ENCODE measurements at regions not wholly inside any gene's neighbourhood (a gene's known extent, or its start where the extent isn't known, plus 50 kb on each side); places are given as distances from the start of the nearest gene placed in this dataset.

DNA sequence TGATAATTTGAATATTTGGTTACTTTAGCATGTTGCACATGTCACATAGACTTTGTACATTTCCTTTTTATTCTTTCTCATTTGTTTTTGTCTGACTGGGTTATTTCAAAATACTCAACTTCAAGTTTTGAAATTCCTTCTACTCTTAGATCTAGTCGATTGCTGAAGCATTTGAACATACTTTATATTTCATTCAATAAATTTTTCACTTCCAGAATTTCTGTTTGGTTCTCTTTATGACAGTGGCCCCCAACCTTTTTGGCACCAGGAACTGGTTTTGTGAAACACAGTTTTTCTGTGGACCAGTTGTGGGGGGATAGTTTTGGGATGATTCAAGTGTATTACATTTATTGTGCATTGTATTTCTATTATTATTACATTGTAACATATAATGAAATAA is 119.8 kb downstream of the COX7C start (continued):
- TF ChIP-seq, protein P1, sequence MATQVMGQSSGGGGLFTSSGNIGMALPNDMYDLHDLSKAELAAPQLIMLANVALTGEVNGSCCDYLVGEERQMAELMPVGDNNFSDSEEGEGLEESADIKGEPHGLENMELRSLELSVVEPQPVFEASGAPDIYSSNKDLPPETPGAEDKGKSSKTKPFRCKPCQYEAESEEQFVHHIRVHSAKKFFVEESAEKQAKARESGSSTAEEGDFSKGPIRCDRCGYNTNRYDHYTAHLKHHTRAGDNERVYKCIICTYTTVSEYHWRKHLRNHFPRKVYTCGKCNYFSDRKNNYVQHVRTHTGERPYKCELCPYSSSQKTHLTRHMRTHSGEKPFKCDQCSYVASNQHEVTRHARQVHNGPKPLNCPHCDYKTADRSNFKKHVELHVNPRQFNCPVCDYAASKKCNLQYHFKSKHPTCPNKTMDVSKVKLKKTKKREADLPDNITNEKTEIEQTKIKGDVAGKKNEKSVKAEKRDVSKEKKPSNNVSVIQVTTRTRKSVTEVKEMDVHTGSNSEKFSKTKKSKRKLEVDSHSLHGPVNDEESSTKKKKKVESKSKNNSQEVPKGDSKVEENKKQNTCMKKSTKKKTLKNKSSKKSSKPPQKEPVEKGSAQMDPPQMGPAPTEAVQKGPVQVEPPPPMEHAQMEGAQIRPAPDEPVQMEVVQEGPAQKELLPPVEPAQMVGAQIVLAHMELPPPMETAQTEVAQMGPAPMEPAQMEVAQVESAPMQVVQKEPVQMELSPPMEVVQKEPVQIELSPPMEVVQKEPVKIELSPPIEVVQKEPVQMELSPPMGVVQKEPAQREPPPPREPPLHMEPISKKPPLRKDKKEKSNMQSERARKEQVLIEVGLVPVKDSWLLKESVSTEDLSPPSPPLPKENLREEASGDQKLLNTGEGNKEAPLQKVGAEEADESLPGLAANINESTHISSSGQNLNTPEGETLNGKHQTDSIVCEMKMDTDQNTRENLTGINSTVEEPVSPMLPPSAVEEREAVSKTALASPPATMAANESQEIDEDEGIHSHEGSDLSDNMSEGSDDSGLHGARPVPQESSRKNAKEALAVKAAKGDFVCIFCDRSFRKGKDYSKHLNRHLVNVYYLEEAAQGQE (IDR thresholded peaks at IDR 0.05; ENCODE audit: unreplicated experiment): no peak
- TF ChIP-seq, protein P2, sequence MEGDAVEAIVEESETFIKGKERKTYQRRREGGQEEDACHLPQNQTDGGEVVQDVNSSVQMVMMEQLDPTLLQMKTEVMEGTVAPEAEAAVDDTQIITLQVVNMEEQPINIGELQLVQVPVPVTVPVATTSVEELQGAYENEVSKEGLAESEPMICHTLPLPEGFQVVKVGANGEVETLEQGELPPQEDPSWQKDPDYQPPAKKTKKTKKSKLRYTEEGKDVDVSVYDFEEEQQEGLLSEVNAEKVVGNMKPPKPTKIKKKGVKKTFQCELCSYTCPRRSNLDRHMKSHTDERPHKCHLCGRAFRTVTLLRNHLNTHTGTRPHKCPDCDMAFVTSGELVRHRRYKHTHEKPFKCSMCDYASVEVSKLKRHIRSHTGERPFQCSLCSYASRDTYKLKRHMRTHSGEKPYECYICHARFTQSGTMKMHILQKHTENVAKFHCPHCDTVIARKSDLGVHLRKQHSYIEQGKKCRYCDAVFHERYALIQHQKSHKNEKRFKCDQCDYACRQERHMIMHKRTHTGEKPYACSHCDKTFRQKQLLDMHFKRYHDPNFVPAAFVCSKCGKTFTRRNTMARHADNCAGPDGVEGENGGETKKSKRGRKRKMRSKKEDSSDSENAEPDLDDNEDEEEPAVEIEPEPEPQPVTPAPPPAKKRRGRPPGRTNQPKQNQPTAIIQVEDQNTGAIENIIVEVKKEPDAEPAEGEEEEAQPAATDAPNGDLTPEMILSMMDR (conservative IDR thresholded peaks at IDR 0.05; ENCODE audit: low read depth in 2 of 2): no peak
- TF ChIP-seq JUNB (IDR thresholded peaks at IDR 0.05; ENCODE audit: unreplicated experiment) (no peak), NANOG (IDR thresholded peaks at IDR 0.05; ENCODE audit: borderline replicate concordance) (no peak), POLR2AphosphoS5 (IDR thresholded peaks at IDR 0.05; ENCODE audit: low read depth) (no peak), STAT1 (IDR thresholded peaks at IDR 0.05; ENCODE audit: unreplicated experiment) (no peak)

- Histone ChIP-seq H3K36me3 (ENCODE audit: insufficient read depth) (no peaks in the 10 kb centered on the region), H3K27ac (ENCODE audit: low read depth) (no peak overlapping the region), H3K27me3 (ENCODE audit: insufficient read depth) (no peaks in the 10 kb centered on the region), H3K9me2 (ENCODE audit: insufficient read depth) (no peaks in the 10 kb centered on the region), H4K20me1 (replicated peaks; ENCODE audit: insufficient read depth) (no peaks in the 10 kb centered on the region), H2AFZ (no peak overlapping the region), H3K79me2 (replicated peaks; ENCODE audit: insufficient read depth) (no peaks in the 10 kb centered on the region), H3K4me1 (ENCODE audit: insufficient read depth) (no peaks in the 10 kb centered on the region), H3F3A (replicated peaks; ENCODE audit: low read depth) (no peaks in the 10 kb centered on the region), H3K4me2 (no peak overlapping the region), H3K4me3 (no peak overlapping the region)
- no peaks in the 10 kb centered on the region; the same call in 2 of the 3 replicates for H3K4me1 Mint-ChIP-seq
- H3K9me3 Mint-ChIP-seq: no peaks in the 10 kb centered on the region
- no peaks in the 10 kb centered on the region for H3K36me3 Mint-ChIP-seq (ENCODE audit: low read depth)
- no peak overlapping the region for H3K4me3 Mint-ChIP-seq
- ATAC-seq: no peak
- no peak overlapping the region for H3K27ac Mint-ChIP-seq
- DNase-seq (ENCODE audit: low spot score): no peak
- no peaks in the 10 kb centered on the region for H3K27me3 Mint-ChIP-seq (ENCODE audit: insufficient read depth, low read depth, poor library complexity)
- TF ChIP-seq NANOG (IDR thresholded peaks at IDR 0.05; ENCODE audit: borderline replicate concordance): no peak
- no peak for TF ChIP-seq ZNF114 (CRISPR knock-in tag; IDR thresholded peaks at IDR 0.05)
- TF ChIP-seq, protein P2 (conservative IDR thresholded peaks at IDR 0.05; ENCODE audit: low read depth in 2 of 2): no peak
- no peak for TF ChIP-seq ZNF462 (CRISPR knock-in tag; IDR thresholded peaks at IDR 0.05)
- no peak for TF ChIP-seq CREB1 (CRISPR knock-in tag; IDR thresholded peaks at IDR 0.05; ENCODE audit: low read depth)
- TF ChIP-seq EZH2 (IDR thresholded peaks at IDR 0.05; ENCODE audit: low read depth, unreplicated experiment): no peak
- no peak for TF ChIP-seq POLR2AphosphoS5 (IDR thresholded peaks at IDR 0.05; ENCODE audit: low read depth)
- TF ChIP-seq JUNB (IDR thresholded peaks at IDR 0.05; ENCODE audit: unreplicated experiment): no peak
- no peak for TF ChIP-seq EZH2phosphoT487 (IDR thresholded peaks at IDR 0.05; ENCODE audit: unreplicated experiment)
Measured at GRCh38 chr5:86748538-86749105, 130.9 kb downstream of the COX7C start.

Data from GM23338 (cell line).